GM23338 (cell line): ENCODE measurements at regions not wholly inside any gene's neighbourhood (a gene's known extent, or its start where the extent isn't known, plus 50 kb on each side); places are given as distances from the start of the nearest gene placed in this dataset.

Source experiments
- ATAC-seq: fragments of 200-7000 bp; cut with Tn5 transposase; 3 replicates; pipeline ENCODE4 v1.9.1; 2020
- DNase-seq: peaks from one replicate; pipeline ENCODE4 v3.0.0-alpha.2; 2015; ENCODE audit warnings: low spot score
- H2AFZ ChIP-seq: fragments of 200-600 bp; sonication (generic); 2 replicates; pipeline ENCODE4 v1.8.0; 2016; ENCODE audit warnings: antibody characterized with exemption, mild to moderate bottlenecking, moderate library complexity
- H3F3A ChIP-seq: fragments of 200-600 bp; sonication (generic); replicated peaks from 2 replicates; pipeline ENCODE4 v1.8.0; 2017; ENCODE audit warnings: antibody characterized with exemption, mixed run types, low read depth
- H3K27ac ChIP-seq: fragments of 200-600 bp; sonication (generic); 2 replicates; pipeline ENCODE4 v1.6.1; 2016; ENCODE audit warnings: low read depth
- H3K27me3 ChIP-seq: fragments of 200-600 bp; sonication (generic); 2 replicates; pipeline ENCODE4 v1.8.0; 2016; ENCODE audit warnings: mild to moderate bottlenecking, mixed run types, moderate library complexity; ENCODE audit not compliant: insufficient read depth
- H3K36me3 ChIP-seq: fragments of 200-600 bp; sonication (generic); 2 replicates; pipeline ENCODE4 v1.8.0; 2016; ENCODE audit warnings: mild to moderate bottlenecking; ENCODE audit not compliant: insufficient read depth
- H3K4me1 ChIP-seq: fragments of 200-600 bp; sonication (generic); 2 replicates; pipeline ENCODE4 v1.8.0; 2016; ENCODE audit warnings: mild to moderate bottlenecking, moderate library complexity; ENCODE audit not compliant: insufficient read depth
- H3K4me2 ChIP-seq: fragments of 200-600 bp; sonication (generic); 2 replicates; pipeline ENCODE4 v1.7.1; 2017; ENCODE audit warnings: mixed run types
- H3K4me3 ChIP-seq: fragments of 200-600 bp; sonication (generic); 2 replicates; pipeline ENCODE4 v1.6.1; 2016; ENCODE audit warnings: mixed run types
- H3K79me2 ChIP-seq: fragments of 200-600 bp; sonication (generic); replicated peaks from 2 replicates; pipeline ENCODE4 v1.8.0; 2017; ENCODE audit warnings: mild to moderate bottlenecking; ENCODE audit not compliant: insufficient read depth
- H3K9me2 ChIP-seq: fragments of 200-600 bp; sonication (generic); 2 replicates; pipeline ENCODE4 v1.8.0; 2017; ENCODE audit not compliant: insufficient read depth
- H4K20me1 ChIP-seq: fragments of 200-600 bp; sonication (generic); replicated peaks from 2 replicates; pipeline ENCODE4 v1.8.0; 2017; ENCODE audit warnings: mild to moderate bottlenecking; ENCODE audit not compliant: insufficient read depth
- H3K27ac Mint-ChIP-seq: 2 replicates; pipeline ENCODE4 v1.8.0; 2020; ENCODE audit warnings: inconsistent platforms, mild to moderate bottlenecking, moderate library complexity, mixed read lengths
- H3K27me3 Mint-ChIP-seq: 3 replicates; pipeline ENCODE4 v1.8.0; 2022; ENCODE audit warnings: low read depth, mild to moderate bottlenecking, moderate library complexity, mixed read lengths, inconsistent platforms; ENCODE audit not compliant: insufficient read depth, poor library complexity
- H3K36me3 Mint-ChIP-seq: 3 replicates; pipeline ENCODE4 v1.8.0; 2021; ENCODE audit warnings: low read depth, mild to moderate bottlenecking, inconsistent platforms, moderate library complexity, mixed read lengths
- H3K4me1 Mint-ChIP-seq: 3 replicates; pipeline ENCODE4 v1.8.0; 2020; ENCODE audit warnings: mild to moderate bottlenecking, inconsistent platforms, mixed read lengths
- H3K4me3 Mint-ChIP-seq: 3 replicates; pipeline ENCODE4 v1.8.0; 2021; ENCODE audit warnings: moderate library complexity, mild to moderate bottlenecking, inconsistent platforms, mixed read lengths
- H3K9me3 Mint-ChIP-seq: 3 replicates; pipeline ENCODE4 v1.8.0; 2020; ENCODE audit warnings: moderate library complexity, mild to moderate bottlenecking, inconsistent platforms, mixed read lengths
- CREB1 ChIP-seq: fragments of 250-450 bp; sonication (Bioruptor Pico); IDR thresholded peaks from 2 replicates; pipeline ENCODE4 v1.5.0; 2020; ENCODE audit warnings: low read depth, mild to moderate bottlenecking, moderate library complexity
- EZH2 ChIP-seq: fragments of 200-600 bp; sonication (generic); IDR thresholded peaks from one replicate; pipeline ENCODE4 v1.8.0; 2017; ENCODE audit warnings: antibody characterized with exemption, mild to moderate bottlenecking, low read depth; ENCODE audit not compliant: unreplicated experiment
- JUNB ChIP-seq: IDR thresholded peaks from one replicate; pipeline ENCODE4 v1.6.1; 2016; ENCODE audit warnings: antibody characterized with exemption; ENCODE audit not compliant: unreplicated experiment
- NANOG ChIP-seq: IDR thresholded peaks from 2 replicates; pipeline ENCODE4 v1.6.1; 2016; ENCODE audit warnings: antibody characterized with exemption, borderline replicate concordance
- ZNF331 ChIP-seq: fragments of 250-450 bp; sonication (Bioruptor Pico); IDR thresholded peaks from 2 replicates; pipeline ENCODE4 v1.5.0; 2020; ENCODE audit warnings: low read depth, mild to moderate bottlenecking, moderate library complexity
- TF ChIP-seq, protein P1 (sequence below), 2 experiments: fragments of 200-600 bp in 1 of 2; sonication (generic) in 1 of 2; conservative IDR thresholded peaks; 2 replicates each; pipeline versions ENCODE4 v1.5.1 to v1.6.1; 2016 to 2017; ENCODE audit warnings: antibody characterized with exemption in 2 of 2, low read depth in 2 of 2, mild to moderate bottlenecking in 2 of 2, moderate library complexity in 1 of 2
- TF ChIP-seq, protein P2 (sequence below): IDR thresholded peaks from one replicate; pipeline ENCODE4 v1.6.1; 2018; ENCODE audit warnings: antibody characterized with exemption; ENCODE audit not compliant: unreplicated experiment
- TF ChIP-seq, protein P3 (sequence below): IDR thresholded peaks from 2 replicates; pipeline ENCODE4 v1.6.1; 2016; ENCODE audit warnings: antibody characterized with exemption

DNA sequence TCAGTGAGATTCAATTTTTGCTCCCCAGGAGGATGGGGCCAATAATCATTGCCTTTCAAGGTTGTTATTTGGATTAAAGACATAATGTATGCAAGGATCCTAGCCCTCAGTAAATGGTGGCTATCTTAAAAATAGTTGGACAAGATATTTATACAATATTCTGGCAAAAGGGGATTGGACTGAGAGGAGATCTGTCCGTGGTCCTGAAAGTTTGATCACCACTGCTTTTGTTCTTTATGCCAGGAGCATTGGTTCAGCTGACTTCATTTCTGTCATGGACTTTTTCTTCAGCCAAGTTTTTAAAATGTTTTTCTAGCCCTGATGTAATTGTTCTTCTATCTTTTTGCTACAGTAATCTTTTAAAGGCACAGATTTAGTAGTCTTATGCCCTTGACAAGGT is 70.2 kb upstream of the TCL1A start (continued):
- TF ChIP-seq, protein P1, sequence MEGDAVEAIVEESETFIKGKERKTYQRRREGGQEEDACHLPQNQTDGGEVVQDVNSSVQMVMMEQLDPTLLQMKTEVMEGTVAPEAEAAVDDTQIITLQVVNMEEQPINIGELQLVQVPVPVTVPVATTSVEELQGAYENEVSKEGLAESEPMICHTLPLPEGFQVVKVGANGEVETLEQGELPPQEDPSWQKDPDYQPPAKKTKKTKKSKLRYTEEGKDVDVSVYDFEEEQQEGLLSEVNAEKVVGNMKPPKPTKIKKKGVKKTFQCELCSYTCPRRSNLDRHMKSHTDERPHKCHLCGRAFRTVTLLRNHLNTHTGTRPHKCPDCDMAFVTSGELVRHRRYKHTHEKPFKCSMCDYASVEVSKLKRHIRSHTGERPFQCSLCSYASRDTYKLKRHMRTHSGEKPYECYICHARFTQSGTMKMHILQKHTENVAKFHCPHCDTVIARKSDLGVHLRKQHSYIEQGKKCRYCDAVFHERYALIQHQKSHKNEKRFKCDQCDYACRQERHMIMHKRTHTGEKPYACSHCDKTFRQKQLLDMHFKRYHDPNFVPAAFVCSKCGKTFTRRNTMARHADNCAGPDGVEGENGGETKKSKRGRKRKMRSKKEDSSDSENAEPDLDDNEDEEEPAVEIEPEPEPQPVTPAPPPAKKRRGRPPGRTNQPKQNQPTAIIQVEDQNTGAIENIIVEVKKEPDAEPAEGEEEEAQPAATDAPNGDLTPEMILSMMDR (conservative IDR thresholded peaks at IDR 0.05; ENCODE audit: low read depth in 2 of 2) = no peak
- TF ChIP-seq, protein P2, sequence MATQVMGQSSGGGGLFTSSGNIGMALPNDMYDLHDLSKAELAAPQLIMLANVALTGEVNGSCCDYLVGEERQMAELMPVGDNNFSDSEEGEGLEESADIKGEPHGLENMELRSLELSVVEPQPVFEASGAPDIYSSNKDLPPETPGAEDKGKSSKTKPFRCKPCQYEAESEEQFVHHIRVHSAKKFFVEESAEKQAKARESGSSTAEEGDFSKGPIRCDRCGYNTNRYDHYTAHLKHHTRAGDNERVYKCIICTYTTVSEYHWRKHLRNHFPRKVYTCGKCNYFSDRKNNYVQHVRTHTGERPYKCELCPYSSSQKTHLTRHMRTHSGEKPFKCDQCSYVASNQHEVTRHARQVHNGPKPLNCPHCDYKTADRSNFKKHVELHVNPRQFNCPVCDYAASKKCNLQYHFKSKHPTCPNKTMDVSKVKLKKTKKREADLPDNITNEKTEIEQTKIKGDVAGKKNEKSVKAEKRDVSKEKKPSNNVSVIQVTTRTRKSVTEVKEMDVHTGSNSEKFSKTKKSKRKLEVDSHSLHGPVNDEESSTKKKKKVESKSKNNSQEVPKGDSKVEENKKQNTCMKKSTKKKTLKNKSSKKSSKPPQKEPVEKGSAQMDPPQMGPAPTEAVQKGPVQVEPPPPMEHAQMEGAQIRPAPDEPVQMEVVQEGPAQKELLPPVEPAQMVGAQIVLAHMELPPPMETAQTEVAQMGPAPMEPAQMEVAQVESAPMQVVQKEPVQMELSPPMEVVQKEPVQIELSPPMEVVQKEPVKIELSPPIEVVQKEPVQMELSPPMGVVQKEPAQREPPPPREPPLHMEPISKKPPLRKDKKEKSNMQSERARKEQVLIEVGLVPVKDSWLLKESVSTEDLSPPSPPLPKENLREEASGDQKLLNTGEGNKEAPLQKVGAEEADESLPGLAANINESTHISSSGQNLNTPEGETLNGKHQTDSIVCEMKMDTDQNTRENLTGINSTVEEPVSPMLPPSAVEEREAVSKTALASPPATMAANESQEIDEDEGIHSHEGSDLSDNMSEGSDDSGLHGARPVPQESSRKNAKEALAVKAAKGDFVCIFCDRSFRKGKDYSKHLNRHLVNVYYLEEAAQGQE = peak; percentile 79

DNA sequence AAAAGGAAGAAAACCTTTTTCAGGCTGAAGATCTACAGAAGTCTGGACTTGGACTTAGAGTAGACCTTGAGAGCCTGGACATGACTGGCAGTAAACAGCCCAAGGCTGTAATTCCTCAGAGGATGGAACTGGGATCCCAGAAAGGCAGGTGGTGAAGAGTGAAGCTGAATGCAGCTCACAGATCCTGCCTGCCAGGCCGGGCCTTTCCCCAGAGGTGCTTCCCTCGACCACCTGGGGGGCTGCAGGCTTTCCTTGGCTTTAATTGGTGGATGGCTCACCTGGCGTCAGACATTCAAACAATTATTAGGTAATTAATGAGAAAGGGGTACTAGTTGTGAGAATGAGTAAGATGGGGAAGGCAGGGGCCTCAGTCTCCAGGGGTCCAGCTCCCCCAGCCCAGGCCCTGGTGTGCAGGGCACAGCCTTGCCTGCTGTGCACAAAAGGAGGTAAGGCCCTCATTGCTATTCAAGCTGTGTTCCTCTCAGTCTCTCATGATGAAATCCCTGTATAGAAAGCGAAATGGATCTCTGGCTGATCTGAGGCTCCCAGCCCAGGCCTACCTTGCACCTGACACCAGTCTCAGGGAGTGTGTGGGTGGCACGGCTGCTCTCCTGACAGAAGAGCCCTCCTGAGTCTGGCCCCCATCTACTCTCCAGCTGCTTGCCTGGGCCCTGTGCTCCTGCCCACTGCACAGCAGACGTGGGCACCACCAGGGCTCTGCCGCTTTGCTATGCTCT is 63.0 kb upstream of the TCL1A start:
- Mint-ChIP-seq H3K9me3 (peaks cover 2% of the 10 kb centered on the region; the same call in 1 of the 3 replicates), H3K27ac (no peak overlapping the region), H3K27me3 (peaks cover 13% of the 10 kb centered on the region), H3K4me1 (peaks cover 8% of the 10 kb centered on the region), H3K36me3 (no peaks in the 10 kb centered on the region), H3K4me3 (no peak overlapping the region)
- H3K4me1 ChIP-seq = no peaks in the 10 kb centered on the region
- no peaks in the 10 kb centered on the region for H3K9me2 ChIP-seq
- no peak overlapping the region for H3K4me2 ChIP-seq
- DNase-seq (no peak), ATAC-seq (peak; percentile 58)
- H4K20me1 ChIP-seq = no peaks in the 10 kb centered on the region
- no peaks in the 10 kb centered on the region for H3F3A ChIP-seq
- no peaks in the 10 kb centered on the region for H3K36me3 ChIP-seq
- H3K79me2 ChIP-seq = no peaks in the 10 kb centered on the region
- H3K4me3 ChIP-seq = no peak overlapping the region
- H3K27me3 ChIP-seq = peaks cover 16% of the 10 kb centered on the region
- H3K27ac ChIP-seq = no peak overlapping the region
- 0 out of 2 replicates have a peak overlapping the region, but pooled peaks have one; percentile 14 for H2AFZ ChIP-seq
- no peak for TF ChIP-seq NANOG
- no peak for TF ChIP-seq EZH2
- no peak for TF ChIP-seq ZNF331 (CRISPR knock-in tag)
- TF ChIP-seq CREB1 (CRISPR knock-in tag) = no peak
- TF ChIP-seq JUNB = no peak
- TF ChIP-seq, protein P2 = no peak
- TF ChIP-seq, protein P1 (conservative IDR thresholded peaks at IDR 0.05; ENCODE audit: low read depth in 2 of 2) = no peak
- TF ChIP-seq, protein P3, sequence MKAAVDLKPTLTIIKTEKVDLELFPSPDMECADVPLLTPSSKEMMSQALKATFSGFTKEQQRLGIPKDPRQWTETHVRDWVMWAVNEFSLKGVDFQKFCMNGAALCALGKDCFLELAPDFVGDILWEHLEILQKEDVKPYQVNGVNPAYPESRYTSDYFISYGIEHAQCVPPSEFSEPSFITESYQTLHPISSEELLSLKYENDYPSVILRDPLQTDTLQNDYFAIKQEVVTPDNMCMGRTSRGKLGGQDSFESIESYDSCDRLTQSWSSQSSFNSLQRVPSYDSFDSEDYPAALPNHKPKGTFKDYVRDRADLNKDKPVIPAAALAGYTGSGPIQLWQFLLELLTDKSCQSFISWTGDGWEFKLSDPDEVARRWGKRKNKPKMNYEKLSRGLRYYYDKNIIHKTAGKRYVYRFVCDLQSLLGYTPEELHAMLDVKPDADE = no peak
